Stomach (tissue), 8 donors: ENCODE measurements at regions not wholly inside any gene's neighbourhood (a gene's known extent, or its start where the extent isn't known, plus 50 kb on each side); places are given as distances from the start of the nearest gene placed in this dataset.

ENCODE experiments used
- DNase-seq, 2 donors: peaks; one replicate each; pipeline versions ENCODE4 v3.0.0 to v3.0.0-alpha.2; 2013 to 2019
- H3K27ac ChIP-seq, 5 donors: fragments of 200-600 bp in 4 of 5; sonication (generic) in 4 of 5; one replicate each; pipeline ENCODE4 v1.5.1; 2013 to 2019; ENCODE audit warnings: mild to moderate bottlenecking in 1 of 5, moderate library complexity in 1 of 5
- H3K27me3 ChIP-seq, 3 donors: fragments of 200-600 bp; sonication (generic); one replicate each; pipeline ENCODE4 v1.5.1; 2017 to 2019; ENCODE audit warnings: mixed run types in 1 of 3
- H3K36me3 ChIP-seq, 4 donors: fragments of 200-600 bp; sonication (generic); 1 replicate in 3 of 4; 2 replicates in 1 of 4; pipeline ENCODE4 v1.5.1; 2016 to 2019
- H3K4me1 ChIP-seq, 4 donors: fragments of 200-600 bp; sonication (generic); one replicate each; pipeline ENCODE4 v1.5.1; 2016 to 2019
- H3K4me3 ChIP-seq, 4 donors: fragments of 200-600 bp; sonication (generic) in 3 of 4; one replicate each; pipeline ENCODE4 v1.5.1; 2016 to 2019; ENCODE audit warnings: mild to moderate bottlenecking in 1 of 4
- H3K9me3 ChIP-seq, 4 donors: fragments of 200-600 bp; sonication (generic); one replicate each; pipeline ENCODE4 v1.5.1; 2016 to 2019
- EP300 ChIP-seq: sonication (generic); formaldehyde crosslinking; IDR thresholded peaks from one replicate; pipeline ENCODE4 v1.6.1; 2017; ENCODE audit warnings: antibody characterized with exemption
- POLR2A ChIP-seq, 4 donors: fragments of 450-650 bp; IDR thresholded peaks; one replicate each; pipeline ENCODE4 v1.6.1; 2016; ENCODE audit warnings: antibody characterized with exemption in 4 of 4, control low read depth in 2 of 4, mild to moderate bottlenecking in 1 of 4, moderate library complexity in 1 of 4
- POLR2AphosphoS5 ChIP-seq, 3 donors: sonication (generic); formaldehyde crosslinking; IDR thresholded peaks; one replicate each; pipeline ENCODE4 v1.6.1; 2016; ENCODE audit warnings: antibody characterized with exemption in 3 of 3
- WGBS, 5 donors: extraction: QIAGEN DNeasy Blood & Tissue Kit in 3 of 5; methylation state at CpG; one replicate each; pipeline versions ENCODE4 v1.1.5 to v1.1.7; 2013 to 2018; 5-methylcytosine and 5-hydroxymethylcytosine counted together
- intact Hi-C: fragments of 100-400 bp; cut with DNase I; formaldehyde crosslinking; loops from one replicate; pipeline ENCODE4 v1.15.1; 2023; ENCODE audit warnings: low total_unique reads
- TF ChIP-seq, protein P1 (sequence below), 7 experiments: fragments of 450-650 bp in 4 of 7; fragments of 200-600 bp in 3 of 7; sonication (generic) in 3 of 7; IDR thresholded peaks; one replicate each; pipeline ENCODE4 v1.5.1; 2016 to 2019; ENCODE audit warnings: antibody characterized with exemption in 7 of 7, control low read depth in 2 of 7, mild to moderate bottlenecking in 1 of 7
- donor health status: healthy with polysubstance abuse.
- donor health status: Bipolar disorder and iron deficiency.
- donor health status: healthy.

DNA sequence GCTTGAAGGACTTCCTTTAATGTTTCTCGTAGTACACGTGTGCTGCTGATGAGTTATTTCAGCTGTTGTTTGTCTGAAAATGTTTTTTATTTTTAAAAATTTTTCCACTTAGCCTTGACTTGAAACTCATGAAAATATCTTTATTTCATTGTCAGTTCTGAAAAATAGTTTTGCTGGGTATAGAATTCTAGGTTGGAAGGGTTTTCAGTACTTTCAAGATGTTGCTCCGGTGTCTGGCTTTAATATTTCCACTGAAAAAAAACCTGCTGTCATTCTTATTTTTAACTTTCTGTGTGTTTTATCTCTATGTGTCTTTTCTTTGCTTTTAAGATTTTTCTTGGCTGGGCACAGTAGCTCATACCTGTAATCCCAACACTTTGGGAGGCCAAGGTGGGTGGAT is 103.8 kb downstream of the UNCX start:
- H3K27me3 ChIP-seq, result peaks cover 0 to 67% (median 32%) of the 10 kb centered on the region in 3 donors
- no peaks in the 10 kb centered on the region for H3K4me1 ChIP-seq
- no peak overlapping the region for H3K4me3 ChIP-seq
- no peak overlapping the region for H3K27ac ChIP-seq
- H3K9me3 ChIP-seq, result peaks cover 6 to 32% (median 28%) of the 10 kb centered on the region in 4 donors
- no peaks in the 10 kb centered on the region for H3K36me3 ChIP-seq
- intact Hi-C loops, result no loop called here
- 79 to 88% (median 84%) methylated on average over 3 of the region's 3 CpGs for WGBS, 5 donors
- TF ChIP-seq EP300 (no peak), POLR2A (IDR thresholded peaks at IDR 0.05) (no peak), POLR2AphosphoS5 (IDR thresholded peaks at IDR 0.05) (no peak)
- TF ChIP-seq, protein P1, sequence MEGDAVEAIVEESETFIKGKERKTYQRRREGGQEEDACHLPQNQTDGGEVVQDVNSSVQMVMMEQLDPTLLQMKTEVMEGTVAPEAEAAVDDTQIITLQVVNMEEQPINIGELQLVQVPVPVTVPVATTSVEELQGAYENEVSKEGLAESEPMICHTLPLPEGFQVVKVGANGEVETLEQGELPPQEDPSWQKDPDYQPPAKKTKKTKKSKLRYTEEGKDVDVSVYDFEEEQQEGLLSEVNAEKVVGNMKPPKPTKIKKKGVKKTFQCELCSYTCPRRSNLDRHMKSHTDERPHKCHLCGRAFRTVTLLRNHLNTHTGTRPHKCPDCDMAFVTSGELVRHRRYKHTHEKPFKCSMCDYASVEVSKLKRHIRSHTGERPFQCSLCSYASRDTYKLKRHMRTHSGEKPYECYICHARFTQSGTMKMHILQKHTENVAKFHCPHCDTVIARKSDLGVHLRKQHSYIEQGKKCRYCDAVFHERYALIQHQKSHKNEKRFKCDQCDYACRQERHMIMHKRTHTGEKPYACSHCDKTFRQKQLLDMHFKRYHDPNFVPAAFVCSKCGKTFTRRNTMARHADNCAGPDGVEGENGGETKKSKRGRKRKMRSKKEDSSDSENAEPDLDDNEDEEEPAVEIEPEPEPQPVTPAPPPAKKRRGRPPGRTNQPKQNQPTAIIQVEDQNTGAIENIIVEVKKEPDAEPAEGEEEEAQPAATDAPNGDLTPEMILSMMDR (IDR thresholded peaks at IDR 0.05), result no peak
- no peak for DNase-seq

DNA sequence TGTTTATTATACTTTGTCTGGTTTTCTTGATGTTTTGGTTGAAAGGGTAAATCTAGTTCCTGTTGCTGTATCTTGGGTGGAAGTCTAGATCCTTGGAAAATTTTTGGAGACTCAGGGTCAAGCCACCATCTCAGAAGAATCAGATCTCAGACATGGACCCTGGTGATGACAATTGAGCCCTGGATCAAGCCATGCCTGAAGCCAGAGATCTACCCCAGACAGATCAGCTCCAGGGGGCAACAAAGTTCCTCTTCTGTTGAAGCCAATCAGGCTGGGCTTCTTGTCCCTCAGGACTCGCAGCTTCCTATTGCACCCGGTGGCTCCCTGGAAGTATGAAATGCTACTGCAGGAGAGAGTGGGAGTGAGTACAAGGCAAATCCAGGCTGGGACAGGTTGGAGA is 106.9 kb downstream of the UNCX start:
- no peak for DNase-seq
- WGBS, 5 donors, result 85 to 95% (median 92%) methylated on average over 2 of the region's 2 CpGs

DNA sequence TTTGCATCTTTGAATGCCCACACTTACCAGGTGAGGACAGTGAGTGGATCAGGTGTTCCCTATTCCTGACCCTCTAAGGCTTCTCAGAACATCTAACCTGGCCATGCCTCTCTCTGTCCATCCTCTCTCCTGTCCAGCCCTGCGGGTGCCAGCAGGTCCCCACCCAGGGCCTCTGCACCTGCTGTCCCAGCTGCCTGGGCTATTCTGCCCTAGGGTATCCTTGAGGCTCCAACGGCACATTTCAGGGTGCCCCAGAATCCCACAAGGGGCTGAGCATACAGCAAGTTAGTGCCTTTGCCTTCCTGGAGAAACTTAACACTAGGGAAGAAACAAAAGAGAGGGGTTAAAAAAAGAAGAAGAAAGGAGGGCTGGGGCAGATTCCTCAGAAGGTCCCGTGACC is 107.4 kb downstream of the UNCX start:
- intact Hi-C loops, result no loop called here
- H3K27me3 ChIP-seq, result peaks cover 0 to 49% (median 11%) of the 10 kb centered on the region in 3 donors
- peaks cover 6 to 36% (median 24%) of the 10 kb centered on the region in 4 donors for H3K9me3 ChIP-seq
- no peak overlapping the region for H3K4me3 ChIP-seq
- H3K27ac ChIP-seq, result no peak overlapping the region
- no peaks in the 10 kb centered on the region for H3K36me3 ChIP-seq
- H3K4me1 ChIP-seq, result no peaks in the 10 kb centered on the region
- TF ChIP-seq POLR2A (IDR thresholded peaks at IDR 0.05), result no peak
- TF ChIP-seq EP300, result no peak
- no peak for TF ChIP-seq POLR2AphosphoS5 (IDR thresholded peaks at IDR 0.05)
- TF ChIP-seq, protein P1 (IDR thresholded peaks at IDR 0.05), result no peak
- no peak for DNase-seq
- 74 to 90% (median 80%) methylated on average over 2 to 3 of the region's 3 CpGs for WGBS, 5 donors

More for the DNA sequence above, 106.9 kb downstream of the UNCX start:
- TF ChIP-seq EP300 (no peak), POLR2A (IDR thresholded peaks at IDR 0.05) (no peak), POLR2AphosphoS5 (IDR thresholded peaks at IDR 0.05) (no peak)
- TF ChIP-seq, protein P1 (IDR thresholded peaks at IDR 0.05), result no peak
- no peak overlapping the region for H3K27ac ChIP-seq
- H3K4me1 ChIP-seq, result no peaks in the 10 kb centered on the region
- intact Hi-C loops, result no loop called here
- H3K9me3 ChIP-seq, result peaks cover 6 to 36% (median 24%) of the 10 kb centered on the region in 4 donors
- H3K27me3 ChIP-seq, result peaks cover 0 to 51% (median 15%) of the 10 kb centered on the region in 3 donors
- H3K4me3 ChIP-seq, result no peak overlapping the region
- no peaks in the 10 kb centered on the region for H3K36me3 ChIP-seq

DNA sequence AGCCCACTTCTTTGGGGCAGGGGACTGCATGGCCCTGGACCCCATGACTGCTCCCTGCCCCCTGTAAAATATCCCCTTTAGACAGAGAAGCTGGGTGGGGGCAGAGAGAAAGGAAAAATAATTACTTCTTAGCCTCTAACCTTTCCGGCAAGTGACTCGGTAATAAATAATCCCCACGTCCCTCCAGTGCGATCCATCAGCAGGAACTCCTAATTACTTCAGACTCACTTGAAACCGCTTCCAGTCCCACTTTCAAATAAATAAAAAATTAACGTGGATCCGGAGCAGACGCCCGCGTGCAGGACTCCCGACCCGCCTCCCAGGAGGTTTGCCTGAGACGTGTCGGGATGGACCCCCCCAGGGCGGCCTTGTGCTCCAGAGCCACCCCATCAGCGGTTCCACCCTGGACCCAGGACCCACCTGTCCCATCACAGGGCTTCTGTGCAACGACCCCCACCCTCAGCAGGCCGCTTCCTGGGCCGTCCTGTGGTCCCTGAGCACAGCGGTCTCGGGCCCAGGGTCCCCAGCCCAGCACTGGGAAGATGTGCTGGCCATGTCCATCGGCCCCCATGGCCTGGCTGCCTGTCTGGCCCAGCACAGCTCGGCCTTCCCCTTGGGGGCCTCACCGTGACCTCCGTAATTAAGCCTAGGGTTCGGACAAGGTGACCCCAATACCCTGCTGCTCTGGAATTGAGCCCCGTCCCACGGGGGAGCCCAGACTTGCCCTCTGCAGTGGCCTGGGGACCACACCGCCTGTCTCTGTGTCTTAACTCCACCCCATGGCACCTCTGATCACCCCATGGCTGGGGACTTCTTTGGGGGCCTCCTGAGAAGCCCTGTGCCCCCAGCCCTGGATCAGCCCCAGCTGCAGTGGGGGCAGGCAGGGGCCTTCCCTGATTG is 108.0 kb downstream of the UNCX start:
- Histone ChIP-seq H3K27ac (no peak overlapping the region), H3K4me1 (no peaks in the 10 kb centered on the region), H3K36me3 (no peaks in the 10 kb centered on the region), H3K4me3 (no peak overlapping the region), H3K9me3 (peaks cover 5 to 32% (median 21%) of the 10 kb centered on the region in 4 donors), H3K27me3 (peaks cover 0 to 53% (median 8%) of the 10 kb centered on the region in 3 donors)
- DNase-seq, result no peak
- TF ChIP-seq POLR2AphosphoS5 (IDR thresholded peaks at IDR 0.05) (no peak), EP300 (no peak), POLR2A (IDR thresholded peaks at IDR 0.05) (no peak)
- TF ChIP-seq, protein P1 (IDR thresholded peaks at IDR 0.05), result no peak
- 65 to 77% (median 74%) methylated on average over 15 to 29 of the region's 29 CpGs for WGBS, 5 donors
- intact Hi-C loops, result no loop called here
